SK-N-MC (cell line): ENCODE measurements at regions not wholly inside any gene's neighbourhood (a gene's known extent, or its start where the extent isn't known, plus 50 kb on each side); places are given as distances from the start of the nearest gene placed in this dataset.

Source experiments
- EZH2 ChIP-seq: fragments of 200-600 bp; sonication (generic); IDR thresholded peaks from one replicate; pipeline ENCODE4 v1.6.1; 2017; ENCODE audit warnings: antibody characterized with exemption
- POLR2AphosphoS5 ChIP-seq: IDR thresholded peaks from 2 replicates; pipeline ENCODE4 v1.6.1; 2012; ENCODE audit warnings: mild to moderate bottlenecking, low read depth, low read length, borderline replicate concordance

GRCh38 chr15:92770641-92771040, 115.1 kb upstream of the FAM174B start:
- TF ChIP-seq EZH2 (no peak), POLR2AphosphoS5 (no peak)
